ENCODE measurements at regions not wholly inside any gene's neighbourhood (a gene's known extent, or its start where the extent isn't known, plus 50 kb on each side); places are given as distances from the start of the nearest gene placed in this dataset.
"Not testable (repeated sequence)": the region's sequence is repeated elsewhere in the genome, so short reads cannot be mapped to it uniquely, and the experiment has no call there.

DNA sequence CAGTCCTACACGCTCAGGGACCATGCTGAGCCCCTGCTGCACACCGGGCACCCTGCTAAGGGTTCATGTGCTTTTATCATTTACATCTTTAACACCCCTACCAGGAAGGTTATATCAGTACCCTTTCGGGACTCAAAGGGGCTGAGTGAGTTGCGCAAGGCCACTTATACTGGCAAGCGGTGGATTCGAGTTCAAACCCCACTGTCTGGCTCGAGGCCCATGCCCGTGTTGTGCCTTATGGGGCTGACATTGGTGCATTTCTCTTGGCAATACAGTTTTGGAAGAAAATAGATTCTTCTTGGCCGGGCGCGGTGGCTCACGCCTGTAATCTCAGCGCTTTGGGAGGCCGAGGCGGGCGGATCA, 69.5 kb upstream of the MAP4K4 start:
- ATAC-seq (no peak), DNase-seq (ENCODE audit: low read depth, low spot score) (no peak)
- Histone ChIP-seq H3K9ac (ENCODE audit: low read length) (no peak overlapping the region), H3K79me2 (ENCODE audit: insufficient read depth, low read length) (no peaks in the 10 kb centered on the region), H3K4me3 (replicated peaks in 1 of 2; ENCODE audit: low read depth in 1 of 2, low read length in 2 of 2) (no peak overlapping the region), H3K4me1 (ENCODE audit: control insufficient read depth in 1 of 2, insufficient read depth in 2 of 2, low read length in 2 of 2) (no peaks in the 10 kb centered on the region), H4K20me1 (ENCODE audit: insufficient read depth) (no peaks in the 10 kb centered on the region), H3K36me3 (ENCODE audit: control insufficient read depth in 1 of 2, insufficient read depth in 2 of 2, low read length in 2 of 2) (no peaks in the 10 kb centered on the region), H3K4me2 (ENCODE audit: low read length) (no peak overlapping the region), H3K27me3 (ENCODE audit: insufficient read depth, low read length) (no peaks in the 10 kb centered on the region), H3K9me3 (ENCODE audit: control insufficient read depth in 1 of 2, insufficient read depth in 1 of 2, low read depth in 1 of 2, low read length in 2 of 2) (no peaks in the 10 kb centered on the region), H3K9me2 (ENCODE audit: insufficient read depth) (no peaks in the 10 kb centered on the region), H3K27ac (ENCODE audit: low read depth, low read length) (no peak overlapping the region), H2AFZ (ENCODE audit: low read depth, low read length, poor library complexity, severe bottlenecking) (no peak overlapping the region)
- ChIA-PET POLR2A (no interaction called here), RAD21 (ENCODE audit: low non-redundant PET in 1 of 2, low total read pairs in 2 of 2, uncharacterized antibody in 2 of 2, unreplicated experiment in 2 of 2) (no interaction called here), CTCF (no interaction called here)
- no TSS peak for BruUV-seq (replicated peaks)
- intact Hi-C loops (cut with micrococcal nuclease), result no loop called here
- TF ChIP-seq TCF7L2 (IDR thresholded peaks at IDR 0.05; ENCODE audit: borderline replicate concordance, extremely low read depth, insufficient read depth, insufficient read length) (no peak), YY1 (IDR thresholded peaks at IDR 0.05; ENCODE audit: extremely low read depth, insufficient replicate concordance, low read depth, low read length) (no peak), ZFX (IDR thresholded peaks at IDR 0.05) (no peak)

DNA sequence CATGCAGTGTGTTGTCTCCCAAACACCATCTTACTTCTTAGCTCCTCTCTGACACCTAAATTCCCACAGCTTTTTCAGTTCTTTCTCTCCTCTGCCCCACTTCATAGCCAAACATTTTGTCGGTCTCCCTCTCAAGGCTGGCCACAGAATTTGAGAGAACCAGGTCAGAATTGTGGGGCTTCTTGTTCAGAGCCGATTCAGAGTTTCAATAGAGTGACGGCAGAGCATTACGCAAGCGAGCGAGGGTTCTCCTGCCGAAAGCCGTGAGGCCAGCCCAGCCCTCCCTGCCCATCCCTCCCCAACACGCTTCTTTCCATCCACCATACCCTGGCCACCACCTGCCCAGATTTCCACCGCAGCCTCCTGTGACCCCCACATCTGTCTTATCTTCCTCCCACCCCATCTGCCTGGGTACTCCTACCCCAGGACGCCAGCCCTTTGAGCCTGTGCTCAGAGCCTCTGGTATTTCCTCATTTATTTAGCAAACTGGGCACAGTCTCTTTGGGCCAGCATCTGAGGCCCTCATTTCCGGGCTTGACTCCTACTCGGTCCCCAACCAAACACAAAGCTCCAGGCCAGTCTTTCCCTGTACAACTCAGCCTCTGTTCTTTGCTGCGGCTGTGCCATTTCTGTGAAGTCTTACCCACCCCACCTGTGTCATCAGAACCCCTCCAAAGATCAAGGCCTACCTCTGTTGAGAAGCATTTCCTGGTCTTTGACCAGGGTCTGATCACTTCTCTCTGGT, 70.0 kb upstream of the MAP4K4 start:
- no peaks in the 10 kb centered on the region for H3K4me1 ChIP-seq (ENCODE audit: control insufficient read depth in 1 of 2, insufficient read depth in 2 of 2, low read length in 2 of 2)
- H3K4me3 ChIP-seq (replicated peaks in 1 of 2; ENCODE audit: low read depth in 1 of 2, low read length in 2 of 2), result no peak overlapping the region
- no TSS peak for BruUV-seq (replicated peaks)
- H3K27me3 ChIP-seq (ENCODE audit: insufficient read depth, low read length), result no peaks in the 10 kb centered on the region
- DNase-seq (ENCODE audit: low read depth, low spot score) (no peak), ATAC-seq (no peak)
- POLR2A ChIA-PET, result no interaction called here
- no peak overlapping the region for H3K27ac ChIP-seq (ENCODE audit: low read depth, low read length)
- intact Hi-C loops (cut with micrococcal nuclease), result no loop called here
- no peak overlapping the region for H2AFZ ChIP-seq (ENCODE audit: low read depth, low read length, poor library complexity, severe bottlenecking)
- TF ChIP-seq SIN3A (IDR thresholded peaks at IDR 0.05; ENCODE audit: low read depth) (no peak), EZH2phosphoT487 (IDR thresholded peaks at IDR 0.05; ENCODE audit: borderline replicate concordance) (no peak), ZFX (IDR thresholded peaks at IDR 0.05) (no peak), SP1 (IDR thresholded peaks at IDR 0.05; ENCODE audit: low read depth) (no peak), SRF (IDR thresholded peaks at IDR 0.05; ENCODE audit: low read depth) (no peak), YY1 (IDR thresholded peaks at IDR 0.05; ENCODE audit: extremely low read depth, insufficient replicate concordance, low read depth, low read length) (no peak), EGR1 (IDR thresholded peaks at IDR 0.05; ENCODE audit: low read depth) (no peak), FOSL1 (IDR thresholded peaks at IDR 0.05; ENCODE audit: low read depth) (no peak), JUND (IDR thresholded peaks at IDR 0.05) (no peak), EZH2 (IDR thresholded peaks at IDR 0.05) (no peak), ELF1 (IDR thresholded peaks at IDR 0.05; ENCODE audit: borderline replicate concordance, low read depth) (no peak)
- TF ChIP-seq, protein P1, sequence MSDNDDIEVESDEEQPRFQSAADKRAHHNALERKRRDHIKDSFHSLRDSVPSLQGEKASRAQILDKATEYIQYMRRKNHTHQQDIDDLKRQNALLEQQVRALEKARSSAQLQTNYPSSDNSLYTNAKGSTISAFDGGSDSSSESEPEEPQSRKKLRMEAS (IDR thresholded peaks at IDR 0.05), result no peak
- TF ChIP-seq, protein P2, sequence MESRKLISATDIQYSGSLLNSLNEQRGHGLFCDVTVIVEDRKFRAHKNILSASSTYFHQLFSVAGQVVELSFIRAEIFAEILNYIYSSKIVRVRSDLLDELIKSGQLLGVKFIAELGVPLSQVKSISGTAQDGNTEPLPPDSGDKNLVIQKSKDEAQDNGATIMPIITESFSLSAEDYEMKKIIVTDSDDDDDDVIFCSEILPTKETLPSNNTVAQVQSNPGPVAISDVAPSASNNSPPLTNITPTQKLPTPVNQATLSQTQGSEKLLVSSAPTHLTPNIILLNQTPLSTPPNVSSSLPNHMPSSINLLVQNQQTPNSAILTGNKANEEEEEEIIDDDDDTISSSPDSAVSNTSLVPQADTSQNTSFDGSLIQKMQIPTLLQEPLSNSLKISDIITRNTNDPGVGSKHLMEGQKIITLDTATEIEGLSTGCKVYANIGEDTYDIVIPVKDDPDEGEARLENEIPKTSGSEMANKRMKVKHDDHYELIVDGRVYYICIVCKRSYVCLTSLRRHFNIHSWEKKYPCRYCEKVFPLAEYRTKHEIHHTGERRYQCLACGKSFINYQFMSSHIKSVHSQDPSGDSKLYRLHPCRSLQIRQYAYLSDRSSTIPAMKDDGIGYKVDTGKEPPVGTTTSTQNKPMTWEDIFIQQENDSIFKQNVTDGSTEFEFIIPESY (IDR thresholded peaks at IDR 0.05; ENCODE audit: extremely low read depth, insufficient replicate concordance, low read length), result no peak
- CTCF ChIA-PET, result no interaction called here
- H3K79me2 ChIP-seq (ENCODE audit: insufficient read depth, low read length), result no peaks in the 10 kb centered on the region
- no peak overlapping the region for H3K9ac ChIP-seq (ENCODE audit: low read length)
- RAD21 ChIA-PET (ENCODE audit: low non-redundant PET in 1 of 2, low total read pairs in 2 of 2, uncharacterized antibody in 2 of 2, unreplicated experiment in 2 of 2), result no interaction called here
- H4K20me1 ChIP-seq (ENCODE audit: insufficient read depth), result no peaks in the 10 kb centered on the region
- H3K9me3 ChIP-seq (ENCODE audit: control insufficient read depth in 1 of 2, insufficient read depth in 1 of 2, low read depth in 1 of 2, low read length in 2 of 2), result no peaks in the 10 kb centered on the region
- no peaks in the 10 kb centered on the region for H3K36me3 ChIP-seq (ENCODE audit: control insufficient read depth in 1 of 2, insufficient read depth in 2 of 2, low read length in 2 of 2)
- H3K4me2 ChIP-seq (ENCODE audit: low read length), result no peak overlapping the region
- no peaks in the 10 kb centered on the region for H3K9me2 ChIP-seq (ENCODE audit: insufficient read depth)

DNA sequence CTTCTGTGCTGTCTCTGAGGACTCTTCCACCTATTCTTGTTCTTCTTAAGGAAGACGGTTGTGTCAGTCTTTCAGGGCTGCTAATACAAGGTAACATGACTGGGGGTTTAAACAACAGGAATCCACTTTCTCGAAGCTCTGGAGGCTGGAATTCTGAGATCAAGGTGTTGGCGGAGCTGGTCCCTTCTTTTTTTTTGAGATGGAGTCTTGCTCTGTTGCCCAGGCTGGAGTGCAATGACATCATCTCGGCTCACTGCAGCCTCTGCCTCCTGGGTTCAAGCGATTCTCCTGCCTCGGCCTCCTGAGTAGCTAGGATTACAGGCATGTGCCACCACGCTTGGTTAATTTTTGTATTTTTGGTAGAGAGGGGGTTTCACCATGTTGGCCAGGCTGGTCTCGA, 71.7 kb upstream of the MAP4K4 start:
- H4K20me1 ChIP-seq (ENCODE audit: insufficient read depth); DNase-seq (ENCODE audit: low read depth, low spot score); H3K9me3 ChIP-seq (ENCODE audit: control insufficient read depth in 1 of 2, insufficient read depth in 1 of 2, low read depth in 1 of 2, low read length in 2 of 2); H3K4me2 ChIP-seq (ENCODE audit: low read length); H3K27ac ChIP-seq (ENCODE audit: low read depth, low read length); BruUV-seq (replicated peaks); H3K79me2 ChIP-seq (ENCODE audit: insufficient read depth, low read length); POLR2A ChIA-PET; intact Hi-C loops (cut with micrococcal nuclease); H3K9me2 ChIP-seq (ENCODE audit: insufficient read depth); ATAC-seq; CTCF ChIA-PET; H2AFZ ChIP-seq (ENCODE audit: low read depth, low read length, poor library complexity, severe bottlenecking); H3K27me3 ChIP-seq (ENCODE audit: insufficient read depth, low read length); RAD21 ChIA-PET (ENCODE audit: low non-redundant PET in 1 of 2, low total read pairs in 2 of 2, uncharacterized antibody in 2 of 2, unreplicated experiment in 2 of 2); H3K4me3 ChIP-seq (replicated peaks in 1 of 2; ENCODE audit: low read depth in 1 of 2, low read length in 2 of 2); H3K9ac ChIP-seq (ENCODE audit: low read length); H3K4me1 ChIP-seq (ENCODE audit: control insufficient read depth in 1 of 2, insufficient read depth in 2 of 2, low read length in 2 of 2); H3K36me3 ChIP-seq (ENCODE audit: control insufficient read depth in 1 of 2, insufficient read depth in 2 of 2, low read length in 2 of 2): not testable (repeated sequence)

Data from HCT116 (cell line).